GM12875 (cell line): ENCODE measurements at regions not wholly inside any gene's neighbourhood (a gene's known extent, or its start where the extent isn't known, plus 50 kb on each side); places are given as distances from the start of the nearest gene placed in this dataset.

Experiments
- H3K4me3 ChIP-seq: one replicate; pipeline ENCODE4 v1.5.1; 2011; ENCODE audit warnings: low read depth, low read length, control low read depth
- TF ChIP-seq, protein P1 (sequence below): IDR thresholded peaks from 2 replicates; pipeline ENCODE4 v1.5.1; 2011; ENCODE audit warnings: low read depth, mild to moderate bottlenecking, control low read depth, inconsistent platforms, low read length, moderate library complexity, borderline replicate concordance; ENCODE audit not compliant: insufficient read depth

DNA sequence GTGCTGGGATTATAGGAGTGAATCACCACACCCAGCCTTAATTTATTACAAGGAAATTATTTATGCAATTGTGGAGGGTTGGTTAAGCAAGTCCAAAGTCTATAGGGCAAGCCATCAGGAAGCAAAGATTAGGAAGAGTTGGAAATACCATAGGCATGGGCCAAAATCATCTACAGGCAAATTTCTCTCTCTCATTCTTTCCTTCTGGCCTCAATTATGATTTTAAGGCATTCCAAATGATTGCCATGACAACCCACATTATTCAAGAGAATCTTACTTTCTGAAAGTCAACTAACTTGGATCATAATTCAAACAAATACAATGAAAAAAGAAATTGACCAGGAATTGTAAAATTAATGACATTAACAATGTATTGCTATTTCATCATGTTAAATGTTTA lies 400.8 kb downstream of the GPM6A start:
- TF ChIP-seq, protein P1, sequence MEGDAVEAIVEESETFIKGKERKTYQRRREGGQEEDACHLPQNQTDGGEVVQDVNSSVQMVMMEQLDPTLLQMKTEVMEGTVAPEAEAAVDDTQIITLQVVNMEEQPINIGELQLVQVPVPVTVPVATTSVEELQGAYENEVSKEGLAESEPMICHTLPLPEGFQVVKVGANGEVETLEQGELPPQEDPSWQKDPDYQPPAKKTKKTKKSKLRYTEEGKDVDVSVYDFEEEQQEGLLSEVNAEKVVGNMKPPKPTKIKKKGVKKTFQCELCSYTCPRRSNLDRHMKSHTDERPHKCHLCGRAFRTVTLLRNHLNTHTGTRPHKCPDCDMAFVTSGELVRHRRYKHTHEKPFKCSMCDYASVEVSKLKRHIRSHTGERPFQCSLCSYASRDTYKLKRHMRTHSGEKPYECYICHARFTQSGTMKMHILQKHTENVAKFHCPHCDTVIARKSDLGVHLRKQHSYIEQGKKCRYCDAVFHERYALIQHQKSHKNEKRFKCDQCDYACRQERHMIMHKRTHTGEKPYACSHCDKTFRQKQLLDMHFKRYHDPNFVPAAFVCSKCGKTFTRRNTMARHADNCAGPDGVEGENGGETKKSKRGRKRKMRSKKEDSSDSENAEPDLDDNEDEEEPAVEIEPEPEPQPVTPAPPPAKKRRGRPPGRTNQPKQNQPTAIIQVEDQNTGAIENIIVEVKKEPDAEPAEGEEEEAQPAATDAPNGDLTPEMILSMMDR, result no peak
- no peak overlapping the region for H3K4me3 ChIP-seq

DNA sequence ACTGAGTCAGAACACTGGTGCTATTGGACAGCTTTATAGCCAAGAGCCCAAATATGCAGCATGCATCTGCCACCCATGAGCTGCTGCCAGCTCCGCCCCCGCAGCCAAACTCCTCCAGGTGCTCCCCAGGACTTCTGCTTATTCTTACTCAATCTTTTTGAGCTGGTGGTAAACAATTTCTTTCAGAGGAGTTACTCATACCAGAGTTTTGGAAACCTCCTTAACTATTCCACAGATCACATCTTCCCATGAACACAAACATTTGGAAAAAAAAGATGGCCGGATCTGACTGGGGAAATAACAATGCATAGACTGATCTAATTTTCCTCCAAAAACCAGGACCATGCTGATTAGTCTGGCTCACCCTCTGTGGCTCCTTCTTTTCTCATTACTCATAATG lies 399.9 kb downstream of the GPM6A start:
- TF ChIP-seq, protein P1, result no peak
- no peak overlapping the region for H3K4me3 ChIP-seq

GRCh38 chr4:175412746-175413145 lies 399.3 kb downstream of the GPM6A start:
- H3K4me3 ChIP-seq, result no peak overlapping the region
- TF ChIP-seq, protein P1, result no peak

DNA sequence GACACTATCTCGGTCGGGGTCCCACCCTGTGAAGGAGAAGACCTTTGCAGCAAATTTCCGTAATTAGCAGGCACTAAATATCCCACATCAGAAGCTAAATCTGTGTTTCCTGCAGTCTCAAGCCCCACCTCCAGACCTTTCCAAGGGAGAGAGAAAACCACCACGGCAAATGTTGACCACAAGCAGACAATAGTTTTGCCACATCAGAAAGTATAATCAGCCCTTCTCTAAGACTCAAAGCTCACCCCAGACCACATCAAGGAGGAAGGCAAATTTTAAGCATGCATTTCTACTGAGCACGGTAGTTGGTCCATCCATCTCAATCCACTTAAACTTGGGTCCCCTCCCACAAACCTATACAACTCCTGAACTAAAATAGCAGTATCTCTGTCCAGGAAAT lies 398.5 kb downstream of the GPM6A start:
- H3K4me3 ChIP-seq, result no peak overlapping the region
- TF ChIP-seq, protein P1, result no peak

- H3K4me3 ChIP-seq, result no peak overlapping the region
- TF ChIP-seq, protein P1, result no peak
Measured at GRCh38 chr4:175414602-175415001, 397.5 kb downstream of the GPM6A start.

DNA sequence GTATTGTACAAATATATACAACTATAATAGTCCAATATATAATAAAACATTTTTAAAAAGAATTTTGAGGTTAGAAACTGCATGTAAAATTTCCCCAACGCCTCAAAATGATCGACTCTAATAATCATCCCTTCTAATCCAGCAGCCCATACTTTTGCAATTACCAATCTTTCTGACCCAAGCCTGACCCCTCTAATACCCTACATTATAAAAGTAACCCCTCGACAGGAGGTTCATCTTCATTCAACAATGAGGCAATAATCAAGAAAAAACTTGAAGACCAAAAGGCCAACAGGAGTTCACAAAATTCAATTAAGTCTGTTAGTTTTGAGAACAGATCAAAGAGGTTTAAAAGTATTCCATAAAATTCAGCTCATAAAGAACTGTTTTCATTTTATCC lies 393.5 kb downstream of the GPM6A start:
- H3K4me3 ChIP-seq, result no peak overlapping the region
- TF ChIP-seq, protein P1, result no peak

DNA sequence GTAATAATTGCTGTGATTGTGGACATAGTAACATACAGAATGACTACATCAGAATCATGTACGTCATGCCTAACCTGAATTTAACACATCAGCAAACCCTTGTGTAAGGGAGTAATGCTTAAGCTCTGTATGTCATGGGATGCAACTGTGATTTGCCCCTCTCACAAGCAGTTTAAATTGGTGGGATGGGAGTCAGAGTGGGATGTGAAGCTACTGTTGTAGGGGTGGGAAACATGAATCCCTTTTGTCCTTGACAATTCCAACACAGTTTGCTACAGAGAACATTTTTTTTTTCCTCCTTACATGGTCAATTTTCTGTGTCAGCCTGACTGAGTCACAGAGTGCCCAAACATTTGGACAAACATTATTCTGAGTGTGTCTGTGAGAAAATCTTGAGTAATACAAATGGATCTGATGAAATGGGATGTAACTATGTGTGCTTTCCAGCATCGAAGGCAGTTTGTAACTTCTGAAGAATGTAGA lies 392.8 kb downstream of the GPM6A start:
- no peak overlapping the region for H3K4me3 ChIP-seq
- TF ChIP-seq, protein P1, result no peak
